ENCODE measurements at regions not wholly inside any gene's neighbourhood (a gene's known extent, or its start where the extent isn't known, plus 50 kb on each side); places are given as distances from the start of the nearest gene placed in this dataset.
A peak's percentile ranks its signal among the peaks of the same experiment; 100 is the strongest.

GRCh38 chr13:111883571-111884343, 183.2 kb upstream of the SOX1 start:
- in situ Hi-C loops (cut with HindIII; ENCODE audit: low sequenced_read_pairs): no loop called here

GRCh38 chr13:111886217-111886945, 180.6 kb upstream of the SOX1 start:
- no peak for TF ChIP-seq CTCF (IDR thresholded peaks at IDR 0.05; ENCODE audit: low read depth, low read length, missing control alignments)
- DNase-seq (ENCODE audit: low read depth): no peak
- in situ Hi-C loops (cut with HindIII; ENCODE audit: low sequenced_read_pairs): no loop called here
- H3K4me3 ChIP-seq (ENCODE audit: low read depth, low read length): no peak overlapping the region

More at GRCh38 chr13:111883571-111884343, 183.2 kb upstream of the SOX1 start:
- no peak for TF ChIP-seq CTCF (IDR thresholded peaks at IDR 0.05; ENCODE audit: low read depth, low read length, missing control alignments)
- no peak for DNase-seq (ENCODE audit: low read depth)
- no peak overlapping the region for H3K4me3 ChIP-seq (ENCODE audit: low read depth, low read length)

GRCh38 chr13:111893071-111893606, 173.8 kb upstream of the SOX1 start:
- H3K4me3 ChIP-seq (ENCODE audit: low read depth, low read length): peak overlapping the region; percentile 34
- no peak for TF ChIP-seq CTCF (IDR thresholded peaks at IDR 0.05; ENCODE audit: low read depth, low read length, missing control alignments)
- no peak for DNase-seq (ENCODE audit: low read depth)
- in situ Hi-C loops (cut with HindIII; ENCODE audit: low sequenced_read_pairs): no loop called here

GRCh38 chr13:111893607-111894443, 173.1 kb upstream of the SOX1 start:
- no peak for DNase-seq (ENCODE audit: low read depth)
- in situ Hi-C loops (cut with HindIII; ENCODE audit: low sequenced_read_pairs): no loop called here
- no peak for TF ChIP-seq CTCF (IDR thresholded peaks at IDR 0.05; ENCODE audit: low read depth, low read length, missing control alignments)
- H3K4me3 ChIP-seq (ENCODE audit: low read depth, low read length): peak overlapping the region; percentile 34

- in situ Hi-C loops (cut with HindIII; ENCODE audit: low sequenced_read_pairs): no loop called here
- no peak for TF ChIP-seq CTCF (IDR thresholded peaks at IDR 0.05; ENCODE audit: low read depth, low read length, missing control alignments)
- no peak overlapping the region for H3K4me3 ChIP-seq (ENCODE audit: low read depth, low read length)
- no peak for DNase-seq (ENCODE audit: low read depth)
These were observed 170.8 kb upstream of the SOX1 start for GRCh38 chr13:111895896-111896821.

Data from astrocyte of the cerebellum (primary cell).